ENCODE measurements at regions not wholly inside any gene's neighbourhood (a gene's known extent, or its start where the extent isn't known, plus 50 kb on each side); places are given as distances from the start of the nearest gene placed in this dataset.
A peak's percentile ranks its signal among the peaks of the same experiment; 100 is the strongest.

DNA sequence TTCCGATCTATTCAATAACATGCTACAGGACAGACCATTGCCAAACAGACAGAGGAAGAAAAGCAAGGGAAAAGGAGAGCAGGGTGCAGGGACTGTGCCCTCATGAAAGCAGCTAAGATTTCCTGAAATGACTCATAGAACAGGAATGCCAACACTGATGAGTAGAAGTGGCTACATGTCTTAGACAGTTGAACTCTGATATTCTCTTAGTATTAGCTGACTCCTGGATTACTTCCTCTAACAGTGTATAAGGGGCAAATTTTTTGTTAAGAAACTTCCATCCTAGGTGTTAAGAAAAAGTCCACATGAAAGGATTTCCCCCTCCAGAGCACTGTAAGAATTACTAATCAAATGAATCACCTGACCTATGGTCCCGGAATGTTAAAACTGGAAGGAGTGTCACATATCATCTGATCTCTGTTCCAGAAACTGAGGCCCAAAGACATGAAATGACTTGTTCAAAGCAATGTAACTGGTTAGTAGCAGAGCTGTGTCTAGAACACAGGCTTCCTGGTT lies 224.9 kb downstream of the IBTK start:
- Histone ChIP-seq H3K9me3 (no peaks in the 10 kb centered on the region), H3K27ac (no peak overlapping the region), H3K4me1 (no peaks in the 10 kb centered on the region), H3K4me3 (no peak overlapping the region), H3K36me3 (replicated peaks in 1 of 2; ENCODE audit: insufficient read depth in 1 of 2, low read depth in 2 of 2) (no peaks in the 10 kb centered on the region), H3K27me3 (no peaks in the 10 kb centered on the region)
- TF ChIP-seq POLR2A (IDR thresholded peaks at IDR 0.05) = no peak
- TF ChIP-seq, protein P1, sequence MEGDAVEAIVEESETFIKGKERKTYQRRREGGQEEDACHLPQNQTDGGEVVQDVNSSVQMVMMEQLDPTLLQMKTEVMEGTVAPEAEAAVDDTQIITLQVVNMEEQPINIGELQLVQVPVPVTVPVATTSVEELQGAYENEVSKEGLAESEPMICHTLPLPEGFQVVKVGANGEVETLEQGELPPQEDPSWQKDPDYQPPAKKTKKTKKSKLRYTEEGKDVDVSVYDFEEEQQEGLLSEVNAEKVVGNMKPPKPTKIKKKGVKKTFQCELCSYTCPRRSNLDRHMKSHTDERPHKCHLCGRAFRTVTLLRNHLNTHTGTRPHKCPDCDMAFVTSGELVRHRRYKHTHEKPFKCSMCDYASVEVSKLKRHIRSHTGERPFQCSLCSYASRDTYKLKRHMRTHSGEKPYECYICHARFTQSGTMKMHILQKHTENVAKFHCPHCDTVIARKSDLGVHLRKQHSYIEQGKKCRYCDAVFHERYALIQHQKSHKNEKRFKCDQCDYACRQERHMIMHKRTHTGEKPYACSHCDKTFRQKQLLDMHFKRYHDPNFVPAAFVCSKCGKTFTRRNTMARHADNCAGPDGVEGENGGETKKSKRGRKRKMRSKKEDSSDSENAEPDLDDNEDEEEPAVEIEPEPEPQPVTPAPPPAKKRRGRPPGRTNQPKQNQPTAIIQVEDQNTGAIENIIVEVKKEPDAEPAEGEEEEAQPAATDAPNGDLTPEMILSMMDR (IDR thresholded peaks at IDR 0.05) = no peak
- intact Hi-C loops (cut with DNase I) = no loop called here
- WGBS, 2 donors = 76 to 86% methylated on average over 2 of the region's 2 CpGs
- ATAC-seq = peak; percentile 66
- no peak for DNase-seq

DNA sequence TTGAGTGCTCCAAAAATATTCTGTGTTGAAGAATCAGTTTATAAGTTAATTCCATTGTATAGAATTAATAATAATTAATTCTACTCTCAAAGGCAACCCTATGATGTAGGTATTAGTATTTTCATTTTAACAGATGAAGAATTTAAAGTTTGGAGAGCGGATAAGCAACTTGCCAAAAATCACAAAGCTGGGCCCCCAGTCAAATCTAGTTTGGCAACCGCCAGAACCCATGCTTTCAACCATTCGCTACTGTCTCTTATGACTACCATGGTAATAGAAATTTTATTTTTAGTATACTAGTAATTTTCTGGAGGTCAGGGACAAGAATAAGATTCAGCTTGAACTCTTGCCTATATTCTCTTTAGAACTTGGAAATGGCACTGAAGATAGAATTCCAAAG lies 229.8 kb downstream of the IBTK start:
- 77 to 85% methylated on average over 3 of the region's 3 CpGs for WGBS, 2 donors
- Histone ChIP-seq H3K4me3 (no peak overlapping the region), H3K27me3 (no peaks in the 10 kb centered on the region), H3K36me3 (replicated peaks in 1 of 2; ENCODE audit: insufficient read depth in 1 of 2, low read depth in 2 of 2) (no peaks in the 10 kb centered on the region), H3K27ac (no peak overlapping the region), H3K9me3 (no peaks in the 10 kb centered on the region), H3K4me1 (no peaks in the 10 kb centered on the region)
- no peak for TF ChIP-seq POLR2A (IDR thresholded peaks at IDR 0.05)
- TF ChIP-seq, protein P1 (IDR thresholded peaks at IDR 0.05) = no peak
- no peak for DNase-seq
- no peak for ATAC-seq
- intact Hi-C loops (cut with DNase I) = no loop called here

DNA sequence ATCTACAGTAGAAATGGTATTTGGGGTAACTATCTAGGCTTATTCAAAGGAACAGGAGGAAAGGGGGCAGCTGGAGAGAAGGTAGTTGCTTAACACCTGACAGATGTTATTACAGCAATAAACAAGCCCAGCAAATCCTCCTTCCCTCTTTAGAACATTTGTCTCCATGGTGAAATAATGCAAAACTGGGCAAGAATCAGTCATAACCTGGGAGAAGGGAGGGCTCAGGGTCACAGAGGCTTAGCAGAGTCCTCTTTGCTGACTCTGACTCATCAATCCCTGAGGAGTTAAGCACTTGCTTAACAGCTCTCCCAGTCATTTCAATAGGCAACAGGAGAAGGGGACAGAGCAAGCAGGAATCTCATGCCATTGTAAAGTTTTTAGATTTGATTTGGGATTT lies 230.3 kb downstream of the IBTK start:
- no peaks in the 10 kb centered on the region for H3K27me3 ChIP-seq
- H3K4me1 ChIP-seq = no peaks in the 10 kb centered on the region
- no peak overlapping the region for H3K4me3 ChIP-seq
- H3K36me3 ChIP-seq (replicated peaks in 1 of 2; ENCODE audit: insufficient read depth in 1 of 2, low read depth in 2 of 2) = no peaks in the 10 kb centered on the region
- DNase-seq (peak in 2 of 4 donors; percentile 28 to 48), ATAC-seq (peak; percentile 79)
- H3K27ac ChIP-seq = no peak overlapping the region
- H3K9me3 ChIP-seq = no peaks in the 10 kb centered on the region
- no peak for TF ChIP-seq POLR2A (IDR thresholded peaks at IDR 0.05)
- TF ChIP-seq, protein P1 (IDR thresholded peaks at IDR 0.05) = no peak
- intact Hi-C loops (cut with DNase I) = no loop called here

DNA sequence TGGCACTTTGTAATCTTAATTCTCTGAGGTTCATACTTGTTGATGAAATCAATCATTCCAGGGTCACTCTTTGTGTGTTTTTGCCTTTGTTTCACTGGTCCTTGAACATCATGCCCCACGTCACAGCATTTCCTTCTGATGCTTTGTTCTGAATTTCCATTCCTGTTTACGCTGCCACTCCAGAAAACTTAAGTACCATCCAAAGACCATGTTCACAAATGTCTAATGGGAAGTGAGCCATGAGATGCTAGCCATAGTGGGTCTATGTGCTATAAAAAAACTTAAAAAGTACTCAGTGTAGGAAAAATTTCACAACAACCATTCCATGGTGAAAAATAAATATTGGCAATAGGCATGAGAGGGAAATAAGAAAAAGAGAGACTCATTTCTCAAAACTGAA lies 232.0 kb downstream of the IBTK start:
- ATAC-seq (no peak), DNase-seq (no peak)
- Histone ChIP-seq H3K36me3 (replicated peaks in 1 of 2; ENCODE audit: insufficient read depth in 1 of 2, low read depth in 2 of 2) (no peaks in the 10 kb centered on the region), H3K27ac (no peak overlapping the region), H3K4me1 (no peaks in the 10 kb centered on the region), H3K27me3 (no peaks in the 10 kb centered on the region), H3K4me3 (no peak overlapping the region), H3K9me3 (no peaks in the 10 kb centered on the region)
- intact Hi-C loops (cut with DNase I) = no loop called here
- TF ChIP-seq, protein P1 (IDR thresholded peaks at IDR 0.05) = no peak
- TF ChIP-seq POLR2A (IDR thresholded peaks at IDR 0.05) = no peak
- 31 to 79% methylated on average over 2 of the region's 2 CpGs for WGBS, 2 donors

DNA sequence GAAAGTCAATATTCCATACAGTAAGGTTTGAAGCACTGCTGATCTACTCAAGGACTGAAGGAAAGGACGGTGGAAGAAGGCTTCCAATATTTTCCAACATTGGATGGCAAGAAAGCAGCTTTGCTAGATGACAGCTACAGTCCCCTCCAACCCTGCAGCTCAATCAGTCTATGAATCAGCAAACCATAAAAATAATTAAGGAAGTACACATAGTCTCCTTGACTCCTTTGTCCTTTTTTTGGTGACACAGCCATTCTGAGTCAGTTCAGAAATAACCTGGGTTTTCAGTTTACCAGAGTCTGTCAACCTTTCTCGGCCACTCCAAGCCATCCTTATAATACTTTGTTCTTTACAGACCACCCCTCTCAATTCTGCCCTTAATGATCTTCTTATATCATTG lies 232.5 kb downstream of the IBTK start:
- H3K4me3 ChIP-seq = no peak overlapping the region
- H3K4me1 ChIP-seq = no peaks in the 10 kb centered on the region
- WGBS, 2 donors = 70 to 81% methylated on average over 2 of the region's 2 CpGs
- no peaks in the 10 kb centered on the region for H3K36me3 ChIP-seq (replicated peaks in 1 of 2; ENCODE audit: insufficient read depth in 1 of 2, low read depth in 2 of 2)
- H3K9me3 ChIP-seq = no peaks in the 10 kb centered on the region
- TF ChIP-seq, protein P1 (IDR thresholded peaks at IDR 0.05) = no peak
- TF ChIP-seq POLR2A (IDR thresholded peaks at IDR 0.05) = no peak
- H3K27me3 ChIP-seq = no peaks in the 10 kb centered on the region
- peak overlapping the region in 1 of 4 donors; percentile 26 for H3K27ac ChIP-seq
- ATAC-seq (no peak), DNase-seq (no peak)
- intact Hi-C loops (cut with DNase I) = no loop called here
